OCI-LY3 (cell line): ENCODE measurements at regions not wholly inside any gene's neighbourhood (a gene's known extent, or its start where the extent isn't known, plus 50 kb on each side); places are given as distances from the start of the nearest gene placed in this dataset.

Experiments used
- H2AFZ ChIP-seq: fragments of 200-600, 300-600 bp; shearing (Covaris generic); 2 replicates; pipeline ENCODE4 v1.6.0; 2014; ENCODE audit warnings: antibody characterized with exemption, low read depth, low read length
- H3K27ac ChIP-seq: fragments of 200-600, 300-600 bp; sonication (generic); 2 replicates; pipeline ENCODE4 v1.5.1; 2014; ENCODE audit warnings: mild to moderate bottlenecking, low read length, moderate library complexity, mixed read lengths
- H3K27me3 ChIP-seq: fragments of 200-600, 300-600 bp; sonication (generic); 2 replicates; pipeline ENCODE4 v1.6.1; 2014; ENCODE audit warnings: low read depth, low read length, mixed read lengths
- H3K36me3 ChIP-seq: fragments of 200-600, 300-600 bp; sonication (generic); replicated peaks from 2 replicates; pipeline ENCODE3; 2014; ENCODE audit warnings: low read depth, low read length, mixed read lengths
- H3K4me1 ChIP-seq: fragments of 300-600, 200-600 bp; sonication (generic); 2 replicates; pipeline ENCODE4 v1.6.1; 2014; ENCODE audit warnings: low read length, mixed read lengths
- H3K4me2 ChIP-seq: fragments of 200-600, 300-600 bp; sonication (generic); 2 replicates; pipeline ENCODE4 v1.6.1; 2014; ENCODE audit warnings: low read length, mixed read lengths
- H3K4me3 ChIP-seq: fragments of 300-600, 200-600 bp; sonication (generic); 2 replicates; pipeline ENCODE4 v1.5.1; 2014; ENCODE audit warnings: antibody characterized with exemption, mild to moderate bottlenecking, low read length, moderate library complexity
- H3K79me2 ChIP-seq: fragments of 300-600, 200-600 bp; shearing (Covaris generic); 2 replicates; pipeline ENCODE4 v1.6.1; 2014; ENCODE audit warnings: mild to moderate bottlenecking, low read length, mixed read lengths
- H3K9ac ChIP-seq: fragments of 300-600, 200-600 bp; shearing (Covaris generic); 2 replicates; pipeline ENCODE4 v1.6.0; 2014; ENCODE audit warnings: mild to moderate bottlenecking, low read length, moderate library complexity
- H3K9me3 ChIP-seq: fragments of 200-600, 300-600 bp; shearing (Covaris generic); 2 replicates; pipeline ENCODE4 v1.6.1; 2014; ENCODE audit warnings: low read length, mixed read lengths; ENCODE audit not compliant: insufficient read depth
- H4K20me1 ChIP-seq: fragments of 200-600, 300-600 bp; sonication (generic); 2 replicates; pipeline ENCODE4 v1.6.1; 2016; ENCODE audit warnings: low read length, mixed read lengths; ENCODE audit not compliant: insufficient read depth
- CTCF ChIP-seq: fragments of 200-600, 300-600 bp; sonication (generic); IDR thresholded peaks from 2 replicates; pipeline ENCODE4 v1.5.1; 2014; ENCODE audit warnings: antibody characterized with exemption, low read length, low read depth
- EZH2phosphoT487 ChIP-seq: fragments of 200-600 bp; shearing (Covaris generic); IDR thresholded peaks from 2 replicates; pipeline ENCODE4 v1.6.1; 2018; ENCODE audit warnings: antibody characterized with exemption, mixed run types, low read depth

GRCh38 chr18:27577752-27578151 lies 392.6 kb upstream of the CHST9 start:
- Histone ChIP-seq H3K9me3 (peaks cover 19% of the 10 kb centered on the region), H3K36me3 (peaks cover 3% of the 10 kb centered on the region), H3K27me3 (no peaks in the 10 kb centered on the region), H3K4me3 (peak overlapping the region; percentile 22), H3K4me2 (peak overlapping the region; percentile 70), H2AFZ (0 out of 2 replicates have a peak overlapping the region, but pooled peaks have one; percentile 20), H3K79me2 (no peaks in the 10 kb centered on the region), H3K9ac (0 out of 2 replicates have a peak overlapping the region, but pooled peaks have one; percentile 12), H3K27ac (no peak overlapping the region), H3K4me1 (peaks cover 24% of the 10 kb centered on the region), H4K20me1 (no peaks in the 10 kb centered on the region)
- TF ChIP-seq EZH2phosphoT487 (no peak), CTCF (no peak)

DNA sequence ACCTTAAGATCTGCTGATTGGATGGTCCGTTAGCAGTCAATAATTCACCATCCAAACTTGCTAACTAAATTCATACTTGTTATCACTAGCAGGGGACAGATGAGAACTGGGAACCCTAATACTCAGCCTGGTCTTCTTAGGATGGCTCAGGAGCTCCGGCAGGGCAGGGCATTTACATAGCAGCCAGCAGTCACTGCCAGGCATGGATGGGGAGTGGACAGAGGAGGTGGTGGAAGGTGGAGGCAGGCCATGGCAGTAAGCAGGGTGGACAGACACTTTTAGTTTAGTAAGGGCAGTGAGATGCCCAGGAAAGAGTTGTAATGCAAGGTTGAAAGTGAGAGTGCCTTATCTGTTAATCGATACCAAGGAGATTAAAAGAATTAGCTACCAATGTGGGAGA lies 392.2 kb upstream of the CHST9 start:
- TF ChIP-seq CTCF (no peak), EZH2phosphoT487 (no peak)
- Histone ChIP-seq H3K4me1 (peaks cover 28% of the 10 kb centered on the region), H3K27me3 (no peaks in the 10 kb centered on the region), H3K4me3 (no peak overlapping the region), H3K9ac (no peak overlapping the region), H3K27ac (no peak overlapping the region), H3K36me3 (peaks cover 3% of the 10 kb centered on the region), H4K20me1 (no peaks in the 10 kb centered on the region), H3K79me2 (no peaks in the 10 kb centered on the region), H2AFZ (0 out of 2 replicates have a peak overlapping the region, but pooled peaks have one; percentile 60), H3K4me2 (peak overlapping the region; percentile 70), H3K9me3 (peaks cover 17% of the 10 kb centered on the region)

GRCh38 chr18:27567434-27567833 lies 382.3 kb upstream of the CHST9 start:
- Histone ChIP-seq H3K36me3 (no peaks in the 10 kb centered on the region), H3K4me3 (no peak overlapping the region), H3K9ac (no peak overlapping the region), H3K9me3 (no peaks in the 10 kb centered on the region), H3K4me2 (no peak overlapping the region), H4K20me1 (no peaks in the 10 kb centered on the region), H3K27me3 (no peaks in the 10 kb centered on the region), H3K4me1 (peaks cover 13% of the 10 kb centered on the region), H2AFZ (no peak overlapping the region), H3K27ac (no peak overlapping the region), H3K79me2 (no peaks in the 10 kb centered on the region)
- TF ChIP-seq CTCF, result no peak
- no peak for TF ChIP-seq EZH2phosphoT487

GRCh38 chr18:27564066-27564465 lies 379.0 kb upstream of the CHST9 start:
- no peaks in the 10 kb centered on the region for H3K27me3 ChIP-seq
- no peak for TF ChIP-seq EZH2phosphoT487

More at GRCh38 chr18:27564066-27564465, 379.0 kb upstream of the CHST9 start:
- Histone ChIP-seq H3K36me3 (no peaks in the 10 kb centered on the region), H3K4me3 (no peak overlapping the region), H3K79me2 (no peaks in the 10 kb centered on the region), H3K4me2 (no peak overlapping the region), H4K20me1 (no peaks in the 10 kb centered on the region), H2AFZ (no peak overlapping the region), H3K4me1 (no peaks in the 10 kb centered on the region), H3K27ac (no peak overlapping the region), H3K9ac (no peak overlapping the region), H3K9me3 (no peaks in the 10 kb centered on the region)
